GM21576 (cell line): ENCODE measurements at regions not wholly inside any gene's neighbourhood (a gene's known extent, or its start where the extent isn't known, plus 50 kb on each side); places are given as distances from the start of the nearest gene placed in this dataset.
"Not testable (repeated sequence)": the region's sequence is repeated elsewhere in the genome, so short reads cannot be mapped to it uniquely, and the experiment has no call there.

ENCODE experiments used
- ATAC-seq: cut with Tn5 transposase; IDR thresholded peaks from one replicate; pipeline ENCODE4 v1.9.1; 2021; ENCODE audit warnings: mild to moderate bottlenecking, moderate library complexity; ENCODE audit not compliant: unreplicated experiment

- ATAC-seq: no peak
These were observed 146.5 kb downstream of the MAIP1 start for GRCh38 chr2:200101922-200102321.

GRCh38 chr2:200102971-200103370, 147.6 kb downstream of the MAIP1 start:
- ATAC-seq: no peak

DNA sequence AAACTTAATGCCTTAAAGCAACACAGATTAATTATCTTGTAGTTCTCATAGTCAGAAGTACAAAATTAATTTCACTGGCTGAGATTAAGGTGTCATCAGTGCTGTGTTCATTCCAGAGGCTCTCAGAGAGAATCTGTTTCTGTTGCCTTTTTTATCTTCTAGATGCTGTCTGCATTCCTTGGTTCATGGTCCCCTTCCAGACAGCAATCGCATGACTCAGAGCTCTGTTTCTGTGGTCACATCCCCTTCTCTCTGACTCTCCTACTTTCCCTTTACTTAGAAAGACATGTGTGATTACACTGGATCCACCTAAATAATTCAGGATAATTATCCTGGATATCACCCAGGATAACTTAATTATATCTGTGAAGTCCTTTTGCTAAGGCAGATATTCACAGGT, 148.6 kb downstream of the MAIP1 start:
- no peak for ATAC-seq

DNA sequence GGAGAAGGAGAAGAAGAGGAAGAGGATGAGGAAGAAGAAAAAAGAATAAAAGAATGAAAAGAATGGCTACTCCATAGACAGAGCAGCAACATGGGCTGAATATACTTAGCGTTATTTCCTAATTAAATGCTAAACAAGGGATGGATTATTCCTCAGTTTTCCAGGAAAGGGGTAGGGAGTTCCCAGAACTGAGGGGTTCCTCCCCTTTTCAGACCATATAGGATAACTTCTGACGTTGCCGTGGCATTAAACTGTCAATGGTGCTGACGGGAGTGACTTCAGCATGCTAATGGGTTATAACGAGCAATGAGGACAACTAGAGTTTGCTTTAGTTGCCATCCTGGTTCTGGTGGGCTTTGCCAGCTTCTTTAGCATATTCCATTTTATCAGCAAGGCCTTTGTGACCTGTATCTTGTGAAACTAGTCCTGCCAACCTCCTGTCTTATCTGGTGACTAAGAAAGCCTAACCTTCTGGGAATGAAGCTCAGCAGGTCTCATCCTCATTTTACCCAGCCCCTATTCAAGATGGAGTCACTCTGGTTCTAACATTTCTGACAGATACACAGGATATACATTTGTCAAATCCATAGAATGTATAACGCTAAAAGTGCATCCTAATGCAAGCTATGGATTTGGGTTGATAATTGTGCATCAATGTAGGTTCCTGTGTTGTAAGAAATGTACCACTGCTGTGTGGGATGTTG, 152.3 kb downstream of the MAIP1 start:
- no peak for ATAC-seq

DNA sequence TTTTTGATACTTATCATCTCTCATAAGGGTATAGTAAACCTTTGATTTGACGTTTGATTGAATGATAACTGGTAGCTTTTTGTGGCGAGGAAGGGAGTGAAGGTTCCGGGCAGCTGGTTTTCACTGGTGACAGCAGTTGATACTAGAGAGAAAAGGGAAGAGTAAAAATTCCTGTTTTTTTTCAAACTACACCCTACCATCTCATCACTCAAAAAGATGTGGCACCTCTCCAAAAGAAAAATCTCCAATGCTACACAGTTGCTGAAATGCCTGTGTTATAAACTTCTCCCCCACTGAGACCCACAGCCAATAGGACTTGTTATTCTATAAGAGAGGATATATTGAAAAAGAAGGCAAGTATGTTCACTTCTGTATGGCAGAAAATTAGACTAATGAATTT, 154.0 kb downstream of the MAIP1 start:
- ATAC-seq: no peak

GRCh38 chr2:200110381-200110780, 155.0 kb downstream of the MAIP1 start:
- ATAC-seq: no peak

DNA sequence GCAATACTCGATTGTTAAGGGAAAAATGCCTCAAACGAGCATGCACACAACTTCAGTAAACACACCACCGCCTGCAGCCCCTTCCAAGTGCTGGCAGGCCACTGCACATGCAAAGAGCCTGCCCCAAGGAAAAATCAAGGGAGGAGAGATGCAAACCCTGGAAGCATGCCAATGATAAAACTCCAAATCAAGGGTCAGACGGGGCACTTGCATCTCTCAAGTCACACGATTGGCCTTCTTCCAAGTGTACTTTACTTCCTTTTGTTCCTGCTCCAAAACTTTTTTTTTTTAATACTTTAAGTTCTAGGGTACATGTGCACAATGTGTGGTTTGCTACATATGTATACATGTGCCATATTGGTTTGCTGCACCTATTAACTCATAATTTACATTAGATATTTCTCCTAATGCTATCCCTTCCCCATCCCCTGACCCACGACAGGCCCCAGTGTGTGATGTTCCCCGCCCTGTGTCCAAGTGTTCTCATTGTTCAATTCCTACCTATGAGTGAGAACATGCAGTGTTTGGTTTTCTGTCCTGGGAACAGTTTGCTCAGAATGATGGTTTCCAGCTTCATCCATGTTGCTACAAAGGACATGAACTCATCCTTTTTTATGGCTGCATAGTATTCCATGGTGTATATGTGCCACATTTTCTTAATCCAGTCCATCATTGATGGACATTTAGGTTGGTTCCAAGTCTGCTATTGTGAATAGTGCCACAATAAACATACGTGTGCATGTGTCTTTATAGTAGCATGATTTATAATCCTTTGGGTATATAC, 157.8 kb downstream of the MAIP1 start:
- not testable (repeated sequence) for ATAC-seq

DNA sequence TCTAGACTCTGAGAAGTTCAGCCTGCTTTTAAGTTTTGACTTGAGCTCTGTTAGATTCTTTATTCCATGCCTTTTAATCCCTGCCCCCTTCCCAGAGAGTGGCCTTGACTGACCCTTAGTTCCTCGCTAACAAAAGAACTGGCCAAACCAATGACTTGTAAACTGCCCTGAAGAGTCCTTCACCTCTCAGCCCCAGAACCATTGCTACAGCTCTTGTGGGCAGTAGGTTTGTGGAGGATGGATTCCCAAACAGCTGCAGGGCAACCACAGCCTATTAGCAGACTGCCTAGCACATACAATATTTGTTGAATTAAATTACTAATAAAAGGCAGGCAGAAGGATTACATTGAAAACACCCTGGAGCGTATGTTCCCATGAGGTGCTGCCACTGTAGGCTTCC, 163.9 kb downstream of the MAIP1 start:
- no peak for ATAC-seq

- ATAC-seq: no peak
These were observed 166.5 kb downstream of the MAIP1 start for GRCh38 chr2:200121931-200122330.

DNA sequence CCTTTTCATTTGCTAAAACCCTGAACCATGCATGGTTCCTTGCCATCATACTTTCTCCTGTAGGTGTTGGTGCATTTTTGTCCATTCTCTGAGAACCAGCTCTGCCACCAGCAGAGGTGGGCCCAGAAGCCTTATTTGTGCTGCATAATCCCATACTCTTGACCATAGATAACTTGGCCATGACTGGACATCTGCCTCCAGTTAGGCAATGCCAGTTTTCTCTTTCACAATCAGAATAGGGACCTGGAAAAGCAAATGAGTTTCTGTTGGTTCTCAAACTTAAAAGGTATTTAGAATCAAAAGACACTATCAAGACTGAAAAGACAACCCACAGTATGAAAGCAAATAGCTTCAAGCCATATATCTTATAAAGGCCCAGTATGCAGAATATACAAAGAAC, 167.3 kb downstream of the MAIP1 start:
- ATAC-seq: no peak

DNA sequence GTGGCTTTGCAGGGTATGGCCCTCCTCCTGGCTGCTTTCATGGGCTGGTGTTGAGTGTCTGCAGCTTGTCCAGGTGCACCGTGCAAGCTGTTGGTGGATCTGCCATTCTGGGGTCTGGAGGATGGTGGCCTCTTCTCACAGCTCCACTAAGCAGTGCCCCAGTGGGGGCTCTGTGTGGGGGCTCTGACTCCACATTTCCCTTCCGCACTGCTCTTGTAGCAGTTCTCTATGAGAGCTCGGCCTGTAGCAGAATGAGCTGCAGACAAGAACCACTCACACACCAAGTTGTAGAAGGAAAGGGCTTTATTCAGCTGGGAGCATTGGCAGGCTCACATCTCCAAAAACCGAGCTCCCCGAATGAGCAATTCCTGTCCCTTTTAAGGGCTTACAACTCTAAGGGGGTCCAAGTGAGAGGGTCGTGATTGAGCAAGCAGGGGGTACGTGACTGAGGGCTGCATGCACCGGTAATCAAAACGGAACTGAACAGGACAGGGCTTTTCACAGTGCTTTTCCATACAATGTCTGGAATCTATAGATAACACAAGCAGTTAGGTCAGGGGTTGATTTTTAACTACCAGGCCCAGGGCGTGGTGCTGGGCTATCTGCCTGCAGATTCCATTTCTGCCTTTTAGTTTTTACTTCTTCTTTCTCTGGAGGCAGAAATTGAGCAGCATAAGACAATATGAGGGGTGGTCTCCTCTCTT, 169.4 kb downstream of the MAIP1 start:
- ATAC-seq: not testable (repeated sequence)

DNA sequence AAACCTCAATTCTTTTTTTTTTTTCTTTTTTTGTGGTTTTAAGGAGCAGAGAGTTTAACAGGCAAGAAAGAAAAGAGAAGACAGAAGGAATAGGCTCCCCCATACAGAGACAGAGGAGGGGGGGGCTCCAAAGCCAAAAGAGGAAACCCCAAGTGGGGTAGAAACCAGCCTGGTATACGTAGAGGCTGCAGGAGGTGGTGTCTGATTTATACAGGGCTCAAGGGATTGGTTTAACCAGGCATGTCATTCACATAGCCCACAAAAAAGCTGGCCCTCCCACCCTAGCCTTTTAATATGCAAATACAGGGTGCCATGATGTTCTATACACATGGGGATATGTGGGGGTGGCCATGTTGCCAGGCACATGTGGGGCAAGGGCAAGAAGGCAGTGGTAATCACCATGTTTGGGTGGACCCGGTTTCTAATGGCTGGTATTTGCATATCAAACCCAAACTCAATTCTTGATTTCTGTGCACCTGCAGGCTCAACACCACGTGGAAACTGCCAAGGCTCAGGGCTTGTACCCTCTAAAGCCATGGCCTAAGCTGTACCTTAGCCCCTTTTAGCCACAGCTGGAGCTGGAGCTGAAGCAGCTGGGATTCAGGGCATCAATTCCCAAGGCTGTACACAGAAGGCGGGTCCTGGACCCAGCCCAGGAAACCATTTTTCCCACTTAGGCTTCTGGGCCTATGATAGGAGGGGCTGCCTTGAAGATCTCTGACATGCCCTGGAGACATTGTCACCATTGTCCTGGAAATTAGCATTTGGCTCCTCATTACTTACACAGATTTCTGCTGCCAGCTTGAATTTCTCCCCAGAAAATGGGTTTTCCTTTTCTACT, 170.3 kb downstream of the MAIP1 start:
- no peak for ATAC-seq

DNA sequence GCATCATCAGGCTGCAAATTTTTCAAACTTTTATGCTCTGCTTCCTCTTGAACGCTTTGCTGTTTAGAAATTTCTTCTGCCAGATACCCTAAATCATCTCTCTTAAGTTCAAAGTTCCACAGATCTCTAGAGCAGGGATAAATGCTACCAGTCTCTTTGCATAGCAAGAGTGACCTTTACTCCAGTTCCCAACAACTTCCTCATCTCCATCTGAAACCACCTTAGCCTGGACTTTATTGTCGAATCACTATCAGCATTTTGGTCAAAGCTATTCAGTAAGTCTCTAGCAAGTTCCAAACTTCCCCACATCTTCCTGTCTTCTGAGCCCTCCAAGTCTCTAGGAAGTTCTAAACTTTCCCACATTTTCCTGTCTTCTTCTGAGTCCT, 170.9 kb downstream of the MAIP1 start:
- ATAC-seq: not testable (repeated sequence)

DNA sequence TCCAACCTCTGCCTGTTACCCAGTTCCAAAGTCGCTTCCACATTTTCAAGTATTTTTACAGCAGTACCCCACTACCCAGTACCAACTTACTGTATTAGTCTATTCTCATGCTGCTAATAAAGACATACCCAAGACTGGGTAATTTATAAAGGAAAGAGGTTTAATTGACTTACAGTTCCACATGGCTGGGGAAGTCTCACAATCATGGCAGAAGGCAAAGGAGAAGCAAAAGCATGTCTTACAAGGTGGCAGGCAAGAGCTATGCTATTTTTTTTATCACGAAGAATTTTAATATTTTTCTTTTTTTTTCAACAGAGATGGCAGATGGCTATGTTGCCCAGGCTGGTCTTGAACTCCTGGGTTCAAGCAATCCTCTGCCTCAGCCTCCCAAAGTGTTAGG, 171.3 kb downstream of the MAIP1 start:
- not testable (repeated sequence) for ATAC-seq

DNA sequence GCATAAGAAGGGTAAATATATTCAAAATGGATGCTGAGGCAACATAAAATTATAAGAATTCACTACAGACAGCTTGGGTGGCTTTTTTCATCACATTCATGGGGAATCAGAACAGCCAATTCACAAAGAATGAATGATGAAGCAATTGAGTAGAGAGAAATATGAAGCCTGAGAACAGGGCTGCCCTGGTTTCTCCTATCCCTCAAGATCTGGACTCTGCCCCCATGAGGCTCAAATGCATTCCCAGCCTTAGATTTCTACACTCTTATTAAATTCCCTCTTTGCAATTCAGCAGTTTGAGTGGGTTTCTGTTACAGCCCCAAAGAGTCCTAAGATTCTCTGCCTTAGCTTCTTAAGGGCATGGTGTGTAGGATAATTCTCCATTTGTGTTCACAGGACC, 172.5 kb downstream of the MAIP1 start:
- ATAC-seq: no peak

DNA sequence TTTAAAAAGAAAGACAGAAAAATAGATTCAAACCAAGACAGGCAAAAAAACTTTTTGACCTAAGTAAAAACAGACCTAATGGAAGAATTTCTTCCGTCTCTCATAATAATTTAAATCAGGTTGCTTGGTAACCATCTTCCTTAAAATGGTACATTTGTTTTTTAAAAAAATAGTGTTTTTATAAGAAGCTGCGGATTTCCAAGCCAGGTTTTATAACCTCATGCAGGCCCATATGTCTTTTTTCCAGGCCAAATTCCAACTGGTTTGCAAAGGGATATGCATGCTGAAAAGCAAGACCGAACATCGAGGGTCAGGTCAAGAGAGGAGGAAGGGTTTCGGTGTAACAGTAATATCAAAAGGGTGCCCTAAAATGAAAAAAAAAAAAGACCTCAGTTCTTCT, 172.9 kb downstream of the MAIP1 start:
- ATAC-seq: no peak

DNA sequence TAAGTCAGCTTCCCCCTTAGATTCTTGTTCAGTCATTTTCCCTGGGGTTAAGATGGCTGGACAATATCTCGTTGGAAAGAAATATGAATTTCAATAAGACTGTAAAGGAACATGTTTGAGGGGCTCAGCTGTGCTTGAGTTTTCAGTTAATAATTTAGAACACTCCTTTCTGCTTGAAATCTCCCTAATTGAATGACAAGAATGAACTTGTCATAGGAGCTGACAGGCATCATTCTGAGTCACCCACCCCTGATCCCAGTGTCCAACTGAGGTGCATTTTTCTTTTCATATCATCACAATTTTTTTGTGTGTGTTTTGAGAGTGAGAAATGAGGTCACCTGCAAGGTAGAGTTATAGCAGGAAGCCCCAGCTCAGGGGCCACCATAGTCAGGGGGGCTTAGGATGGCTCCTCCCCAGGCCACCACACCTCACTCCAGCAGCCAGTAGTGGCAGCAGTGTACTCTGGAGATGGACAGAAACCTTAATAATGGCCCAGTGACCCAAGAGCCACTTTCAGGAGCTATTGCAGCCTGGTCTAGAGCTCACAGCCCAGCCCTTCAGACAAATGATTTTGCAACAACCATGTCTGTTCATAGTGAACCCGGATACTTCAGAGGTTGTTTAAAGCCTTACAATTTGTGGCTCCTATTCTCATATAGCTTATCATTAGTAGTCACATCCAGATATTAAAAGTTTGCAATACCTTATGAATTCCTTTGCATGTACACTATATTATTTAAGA, 174.5 kb downstream of the MAIP1 start:
- ATAC-seq: no peak

GRCh38 chr2:200130762-200131166, 175.4 kb downstream of the MAIP1 start:
- no peak for ATAC-seq

- ATAC-seq: no peak
These were observed 175.2 kb upstream of the SPATS2L start for GRCh38 chr2:200131307-200131706.

GRCh38 chr2:200135082-200135481, 171.4 kb upstream of the SPATS2L start:
- no peak for ATAC-seq
